ENCODE measurements at regions not wholly inside any gene's neighbourhood (a gene's known extent, or its start where the extent isn't known, plus 50 kb on each side); places are given as distances from the start of the nearest gene placed in this dataset.

DNA sequence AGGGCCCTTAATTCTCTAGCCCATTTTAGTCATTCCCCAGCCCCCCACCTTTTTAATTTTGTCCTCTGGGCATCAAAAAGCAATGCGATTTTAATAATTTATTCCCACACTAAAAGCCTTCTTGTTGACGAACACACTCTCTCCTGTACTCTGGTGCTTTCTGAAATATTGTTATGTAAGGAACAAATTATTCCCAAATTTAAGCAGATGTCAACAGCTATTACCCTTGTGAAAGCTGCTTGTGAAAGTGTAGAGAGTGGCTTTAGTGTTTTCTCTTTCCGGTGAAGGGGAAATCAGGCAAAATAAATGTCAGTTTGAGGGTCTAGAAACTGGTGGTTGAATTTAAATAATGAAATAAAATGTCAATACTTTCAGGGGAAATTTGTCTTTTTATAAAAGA is 221.2 kb upstream of the CNKSR2 start:
- Histone ChIP-seq H3K27ac (peak overlapping the region in 1 of 2 experiments; percentile 30; a peak in 3 of 6 replicates), H3K4me1 (peaks cover 7% of the 10 kb centered on the region; the same call in 2 of the 3 replicates), H3K4me2 (peak overlapping the region; percentile 35; the same call in 2 of the 3 replicates), H3K4me3 (no peak overlapping the region), H3K9me3 (no peaks in the 10 kb centered on the region)
- 90% methylated on average over 3 of the region's 3 CpGs for WGBS (ENCODE audit: missing lambda C conversion rate)
- no peak for DNase-seq (ENCODE audit: low read depth in 1 of 2, low spot score in 1 of 2)
- TF ChIP-seq SREBF2 (IDR thresholded peaks at IDR 0.05) (no peak), RFX5 (IDR thresholded peaks at IDR 0.05) (no peak), POLR2AphosphoS2 (conservative IDR thresholded peaks at IDR 0.05; ENCODE audit: low read length) (no peak), NR3C1 (IDR thresholded peaks at IDR 0.05) (no peak), MAZ (IDR thresholded peaks at IDR 0.05; ENCODE audit: borderline replicate concordance, low read depth, low read length) (no peak), EHMT2 (IDR thresholded peaks at IDR 0.05; ENCODE audit: low read depth) (no peak), MAFK (IDR thresholded peaks at IDR 0.05; ENCODE audit: partially characterized antibody) (no peak), EHF (CRISPR knock-in tag; IDR thresholded peaks at IDR 0.05) (no peak), EP300 (IDR thresholded peaks at IDR 0.05) (no peak), ESRRA (IDR thresholded peaks at IDR 0.05; ENCODE audit: borderline replicate concordance, low read length) (no peak), TFCP2L1 (CRISPR knock-in tag; IDR thresholded peaks at IDR 0.05) (no peak), CEBPB (IDR thresholded peaks at IDR 0.05) (no peak), BHLHE40 (IDR thresholded peaks at IDR 0.05; ENCODE audit: low read depth, low read length) (no peak)
- TF ChIP-seq, protein P1, sequence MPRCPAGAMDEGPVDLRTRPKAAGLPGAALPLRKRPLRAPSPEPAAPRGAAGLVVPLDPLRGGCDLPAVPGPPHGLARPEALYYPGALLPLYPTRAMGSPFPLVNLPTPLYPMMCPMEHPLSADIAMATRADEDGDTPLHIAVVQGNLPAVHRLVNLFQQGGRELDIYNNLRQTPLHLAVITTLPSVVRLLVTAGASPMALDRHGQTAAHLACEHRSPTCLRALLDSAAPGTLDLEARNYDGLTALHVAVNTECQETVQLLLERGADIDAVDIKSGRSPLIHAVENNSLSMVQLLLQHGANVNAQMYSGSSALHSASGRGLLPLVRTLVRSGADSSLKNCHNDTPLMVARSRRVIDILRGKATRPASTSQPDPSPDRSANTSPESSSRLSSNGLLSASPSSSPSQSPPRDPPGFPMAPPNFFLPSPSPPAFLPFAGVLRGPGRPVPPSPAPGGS (IDR thresholded peaks at IDR 0.05) = no peak
- TF ChIP-seq, protein P2, sequence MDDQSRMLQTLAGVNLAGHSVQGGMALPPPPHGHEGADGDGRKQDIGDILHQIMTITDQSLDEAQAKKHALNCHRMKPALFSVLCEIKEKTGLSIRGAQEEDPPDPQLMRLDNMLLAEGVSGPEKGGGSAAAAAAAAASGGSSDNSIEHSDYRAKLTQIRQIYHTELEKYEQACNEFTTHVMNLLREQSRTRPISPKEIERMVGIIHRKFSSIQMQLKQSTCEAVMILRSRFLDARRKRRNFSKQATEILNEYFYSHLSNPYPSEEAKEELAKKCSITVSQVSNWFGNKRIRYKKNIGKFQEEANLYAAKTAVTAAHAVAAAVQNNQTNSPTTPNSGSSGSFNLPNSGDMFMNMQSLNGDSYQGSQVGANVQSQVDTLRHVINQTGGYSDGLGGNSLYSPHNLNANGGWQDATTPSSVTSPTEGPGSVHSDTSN (IDR thresholded peaks at IDR 0.05) = no peak
- ATAC-seq = no peak
- ChIA-PET POLR2A (no interaction called here), CTCF (no interaction called here)
- FAIRE-seq = peak; percentile 74

DNA sequence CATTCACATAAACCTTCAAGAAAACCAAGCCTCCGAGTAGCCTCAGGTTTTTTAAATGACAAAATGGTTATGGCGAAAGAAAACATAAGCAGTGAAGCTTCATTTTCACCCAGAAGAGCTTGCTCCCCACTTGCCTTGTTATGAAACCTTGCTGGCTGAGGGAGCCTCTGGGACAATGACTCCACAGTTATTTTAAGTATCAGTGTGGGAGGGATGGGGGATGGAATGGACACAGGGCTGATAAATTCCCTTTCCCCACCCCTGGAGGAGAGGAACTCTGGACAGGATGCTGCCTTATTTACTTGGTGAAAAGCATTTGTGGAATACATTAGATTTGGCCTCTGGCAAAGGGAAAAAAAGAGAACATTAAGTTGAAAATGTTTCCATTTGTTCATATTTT is 220.7 kb upstream of the CNKSR2 start:
- no peak for TF ChIP-seq GATA3 (IDR thresholded peaks at IDR 0.05; ENCODE audit: borderline replicate concordance)
- TF ChIP-seq EHMT2 (IDR thresholded peaks at IDR 0.05; ENCODE audit: low read depth) = no peak
- TF ChIP-seq, protein P3, sequence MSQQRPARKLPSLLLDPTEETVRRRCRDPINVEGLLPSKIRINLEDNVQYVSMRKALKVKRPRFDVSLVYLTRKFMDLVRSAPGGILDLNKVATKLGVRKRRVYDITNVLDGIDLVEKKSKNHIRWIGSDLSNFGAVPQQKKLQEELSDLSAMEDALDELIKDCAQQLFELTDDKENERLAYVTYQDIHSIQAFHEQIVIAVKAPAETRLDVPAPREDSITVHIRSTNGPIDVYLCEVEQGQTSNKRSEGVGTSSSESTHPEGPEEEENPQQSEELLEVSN (IDR thresholded peaks at IDR 0.05; ENCODE audit: borderline replicate concordance, low read depth) = no peak
- no peak for TF ChIP-seq ESRRA (IDR thresholded peaks at IDR 0.05; ENCODE audit: borderline replicate concordance, low read length)
- no peaks in the 10 kb centered on the region for H3K9me3 ChIP-seq
- ChIA-PET CTCF (no interaction called here), POLR2A (no interaction called here)
- no peak overlapping the region for H3K4me3 ChIP-seq
- WGBS (ENCODE audit: missing lambda C conversion rate) = 68% methylated on average over 2 of the region's 2 CpGs
- peak overlapping the region in 1 of 2 experiments; percentile 30; a peak in 3 of 6 replicates for H3K27ac ChIP-seq
- peak overlapping the region; percentile 35; the same call in 2 of the 3 replicates for H3K4me2 ChIP-seq
- FAIRE-seq (no peak), ATAC-seq (no peak), DNase-seq (ENCODE audit: low read depth in 1 of 2, low spot score in 1 of 2) (peak in 1 of 2 experiments; percentile 10)
- H3K4me1 ChIP-seq = peaks cover 7% of the 10 kb centered on the region; the same call in 2 of the 3 replicates

DNA sequence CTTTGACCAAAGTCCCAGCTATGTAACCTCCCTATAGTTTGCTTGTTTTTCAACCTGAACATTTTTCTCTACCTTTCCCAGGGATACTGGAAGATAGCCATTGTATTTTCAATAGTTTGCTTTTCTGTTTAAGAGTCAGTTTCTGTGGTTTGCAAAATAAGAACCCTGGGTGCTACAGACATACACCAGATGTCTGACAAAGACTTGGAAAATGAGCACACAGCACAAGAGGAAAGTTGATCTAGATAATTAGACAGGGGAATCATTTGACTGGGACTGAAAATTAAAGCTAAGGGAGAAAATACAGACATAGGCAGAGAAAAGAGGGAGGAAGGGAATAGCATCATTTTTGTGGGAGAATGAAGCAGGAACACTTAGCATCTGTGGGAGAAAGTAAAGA is 218.3 kb upstream of the CNKSR2 start:
- TF ChIP-seq HEYL (CRISPR knock-in tag; IDR thresholded peaks at IDR 0.05) (no peak), JUNB (IDR thresholded peaks at IDR 0.05) (no peak)
- Histone ChIP-seq H3K4me1 (peaks cover 7% of the 10 kb centered on the region; the same call in 2 of the 3 replicates), H3K27ac (no peak overlapping the region), H3K9me3 (no peaks in the 10 kb centered on the region), H3K4me3 (no peak overlapping the region), H3K4me2 (no peak overlapping the region)
- ChIA-PET CTCF (no interaction called here), POLR2A (no interaction called here)
- DNase-seq (ENCODE audit: low read depth in 1 of 2, low spot score in 1 of 2) (no peak), ATAC-seq (no peak), FAIRE-seq (peak; percentile 51)

DNA sequence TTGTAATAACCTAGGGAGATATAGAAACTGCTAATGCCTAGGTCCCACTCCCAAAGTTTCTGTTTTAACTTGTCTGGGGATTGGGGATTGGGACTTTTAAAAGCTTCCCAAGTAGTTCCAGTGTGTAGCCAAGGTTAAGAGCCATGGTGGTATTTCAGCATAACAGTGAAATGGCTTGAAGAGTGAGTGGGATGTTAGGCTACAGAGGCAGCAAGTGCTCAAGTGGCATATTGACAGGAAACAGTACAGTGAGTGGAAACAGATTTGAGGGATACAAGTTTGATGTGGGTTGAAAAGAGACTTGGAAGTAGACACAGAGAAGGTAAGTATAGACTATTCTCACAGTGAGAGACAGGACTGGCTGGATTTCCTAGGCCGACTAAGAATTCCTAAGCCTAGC is 217.6 kb upstream of the CNKSR2 start:
- Histone ChIP-seq H3K4me1 (peaks cover 7% of the 10 kb centered on the region; the same call in 2 of the 3 replicates), H3K27ac (no peak overlapping the region), H3K9me3 (no peaks in the 10 kb centered on the region), H3K4me2 (no peak overlapping the region), H3K4me3 (no peak overlapping the region)
- DNase-seq (ENCODE audit: low read depth in 1 of 2, low spot score in 1 of 2) (no peak), FAIRE-seq (peak; percentile 86), ATAC-seq (no peak)
- CTCF ChIA-PET = no interaction called here
- POLR2A ChIA-PET = no interaction called here
- TF ChIP-seq MYC (IDR thresholded peaks at IDR 0.05; ENCODE audit: borderline replicate concordance, low read length) (no peak), CHD2 (IDR thresholded peaks at IDR 0.05; ENCODE audit: low read length, partially characterized antibody) (no peak), EHMT2 (IDR thresholded peaks at IDR 0.05; ENCODE audit: low read depth) (no peak), ZFP36 (IDR thresholded peaks at IDR 0.05; ENCODE audit: borderline replicate concordance, partially characterized antibody) (no peak), FOSL2 (IDR thresholded peaks at IDR 0.05) (no peak), FOSL2 (CRISPR knock-in tag; IDR thresholded peaks at IDR 0.05) (no peak), ESRRA (IDR thresholded peaks at IDR 0.05; ENCODE audit: borderline replicate concordance, low read length) (no peak)
- TF ChIP-seq, protein P4, sequence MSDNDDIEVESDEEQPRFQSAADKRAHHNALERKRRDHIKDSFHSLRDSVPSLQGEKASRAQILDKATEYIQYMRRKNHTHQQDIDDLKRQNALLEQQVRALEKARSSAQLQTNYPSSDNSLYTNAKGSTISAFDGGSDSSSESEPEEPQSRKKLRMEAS (IDR thresholded peaks at IDR 0.05) = no peak
- WGBS (ENCODE audit: missing lambda C conversion rate) = 75% methylated on average over 1 of the region's 1 CpG

All from A549 (cell line).